Chondrocyte (in vitro differentiated cells): ENCODE measurements at regions not wholly inside any gene's neighbourhood (a gene's known extent, or its start where the extent isn't known, plus 50 kb on each side); places are given as distances from the start of the nearest gene placed in this dataset.
A peak's percentile ranks its signal among the peaks of the same experiment; 100 is the strongest.

Experiments used
- DNase-seq: peaks from one replicate; pipeline ENCODE4 v3.0.0; 2021; ENCODE audit warnings: mixed read lengths, low spot score
- H3K27ac Mint-ChIP-seq: one replicate; pipeline ENCODE4 v1.8.0; 2021; ENCODE audit warnings: mild to moderate bottlenecking, moderate library complexity, mixed read lengths; ENCODE audit not compliant: unreplicated experiment
- H3K27me3 Mint-ChIP-seq: 2 replicates; pipeline ENCODE4 v1.8.0; 2021; ENCODE audit warnings: low read depth, mixed read lengths
- H3K36me3 Mint-ChIP-seq: 2 replicates; pipeline ENCODE4 v1.8.0; 2021; ENCODE audit warnings: low read depth, mixed read lengths
- H3K4me1 Mint-ChIP-seq: 2 replicates; pipeline ENCODE4 v1.8.0; 2021; ENCODE audit warnings: low read depth, mild to moderate bottlenecking, mixed read lengths
- H3K4me3 Mint-ChIP-seq: one replicate; pipeline ENCODE4 v1.8.0; 2021; ENCODE audit warnings: mild to moderate bottlenecking, moderate library complexity, mixed read lengths; ENCODE audit not compliant: unreplicated experiment
- H3K9me3 Mint-ChIP-seq: 2 replicates; pipeline ENCODE4 v1.8.0; 2021; ENCODE audit warnings: low read depth, mixed read lengths
- CTCF ChIP-seq: fragments of 200-600 bp; sonication (generic); IDR thresholded peaks from 2 replicates; pipeline ENCODE4 v1.5.0; 2021; ENCODE audit warnings: antibody characterized with exemption, mild to moderate bottlenecking, moderate library complexity

- H3K27ac Mint-ChIP-seq, result no peak overlapping the region
- peaks cover 27% of the 10 kb centered on the region for H3K27me3 Mint-ChIP-seq
- DNase-seq, result peak; percentile 39
- TF ChIP-seq CTCF, result no peak
- H3K4me3 Mint-ChIP-seq, result no peak overlapping the region
- no peaks in the 10 kb centered on the region for H3K4me1 Mint-ChIP-seq
- H3K9me3 Mint-ChIP-seq, result no peaks in the 10 kb centered on the region
- H3K36me3 Mint-ChIP-seq, result no peaks in the 10 kb centered on the region
These were observed 111.7 kb downstream of the HMX1 start for GRCh38 chr4:8759987-8760386.

- H3K4me1 Mint-ChIP-seq, result no peaks in the 10 kb centered on the region
These were observed 114.8 kb downstream of the HMX1 start for GRCh38 chr4:8756816-8757215.

GRCh38 chr4:8754634-8755589 lies 116.7 kb downstream of the HMX1 start:
- Mint-ChIP-seq H3K36me3 (no peaks in the 10 kb centered on the region), H3K9me3 (peaks cover 7% of the 10 kb centered on the region), H3K4me1 (no peaks in the 10 kb centered on the region), H3K27ac (no peak overlapping the region), H3K4me3 (no peak overlapping the region), H3K27me3 (peaks cover 23% of the 10 kb centered on the region)
- DNase-seq, result peak; percentile 41
- TF ChIP-seq CTCF, result no peak

More at GRCh38 chr4:8756816-8757215, 114.8 kb downstream of the HMX1 start:
- Mint-ChIP-seq H3K27ac (no peak overlapping the region), H3K36me3 (no peaks in the 10 kb centered on the region), H3K4me3 (no peak overlapping the region), H3K9me3 (peaks cover 7% of the 10 kb centered on the region), H3K27me3 (peaks cover 26% of the 10 kb centered on the region)
- peak; percentile 68 for DNase-seq
- TF ChIP-seq CTCF, result no peak

GRCh38 chr4:8748236-8748575 lies 123.4 kb downstream of the HMX1 start:
- TF ChIP-seq CTCF, result no peak
- no peaks in the 10 kb centered on the region for H3K4me1 Mint-ChIP-seq
- H3K9me3 Mint-ChIP-seq, result no peaks in the 10 kb centered on the region
- peak; percentile 85 for DNase-seq
- no peak overlapping the region for H3K4me3 Mint-ChIP-seq
- H3K27ac Mint-ChIP-seq, result no peak overlapping the region
- peaks cover 22% of the 10 kb centered on the region for H3K27me3 Mint-ChIP-seq
- no peaks in the 10 kb centered on the region for H3K36me3 Mint-ChIP-seq

GRCh38 chr4:8747467-8748235 lies 124.0 kb downstream of the HMX1 start:
- H3K4me1 Mint-ChIP-seq, result no peaks in the 10 kb centered on the region
- no peak for TF ChIP-seq CTCF
- H3K27ac Mint-ChIP-seq, result no peak overlapping the region

More at GRCh38 chr4:8747467-8748235, 124.0 kb downstream of the HMX1 start:
- Mint-ChIP-seq H3K36me3 (no peaks in the 10 kb centered on the region), H3K9me3 (peaks cover 2% of the 10 kb centered on the region), H3K4me3 (no peak overlapping the region), H3K27me3 (peaks cover 24% of the 10 kb centered on the region)
- peak; percentile 88 for DNase-seq
